IMR-90 (cell line): ENCODE measurements at regions not wholly inside any gene's neighbourhood (a gene's known extent, or its start where the extent isn't known, plus 50 kb on each side); places are given as distances from the start of the nearest gene placed in this dataset.

Experiments
- BHLHE40 ChIP-seq: fragments of 150-350 bp; IDR thresholded peaks from 2 replicates; pipeline ENCODE4 v1.6.1; 2016; ENCODE audit warnings: mild to moderate bottlenecking, low read depth, low read length
- CEBPB ChIP-seq: IDR thresholded peaks from 2 replicates; pipeline ENCODE4 v1.6.1; 2012; ENCODE audit warnings: low read depth, low read length, improper control_type of control experiment
- CHD1 ChIP-seq: IDR thresholded peaks from 2 replicates; pipeline ENCODE4 v1.6.1; 2012; ENCODE audit warnings: low read depth, low read length, improper control_type of control experiment
- FOS ChIP-seq: fragments of 150-350 bp; IDR thresholded peaks from 2 replicates; pipeline ENCODE4 v1.6.1; 2016; ENCODE audit warnings: low read depth, low read length
- MAZ ChIP-seq: IDR thresholded peaks from 2 replicates; pipeline ENCODE4 v1.6.1; 2012; ENCODE audit warnings: low read depth, mild to moderate bottlenecking, low read length, improper control_type of control experiment, moderate library complexity, borderline replicate concordance
- MXI1 ChIP-seq: IDR thresholded peaks from 2 replicates; pipeline ENCODE4 v1.6.1; 2012; ENCODE audit warnings: low read depth, mild to moderate bottlenecking, low read length, moderate library complexity, borderline replicate concordance
- POLR2A ChIP-seq: IDR thresholded peaks from 2 replicates; pipeline ENCODE4 v1.6.1; 2012; ENCODE audit warnings: mild to moderate bottlenecking, low read depth, low read length
- RFX5 ChIP-seq: IDR thresholded peaks from 2 replicates; pipeline ENCODE4 v1.8.0; 2012; ENCODE audit warnings: low read depth, mild to moderate bottlenecking, low read length, moderate library complexity
- TF ChIP-seq, protein P1 (sequence below): conservative IDR thresholded peaks from 2 replicates; pipeline ENCODE4 v1.5.1; 2012; ENCODE audit warnings: mild to moderate bottlenecking, low read depth, low read length, improper control_type of control experiment
- TF ChIP-seq, protein P2 (sequence below): fragments of 150-350 bp; IDR thresholded peaks from 2 replicates; pipeline ENCODE4 v1.6.1; 2017; ENCODE audit warnings: mild to moderate bottlenecking, antibody characterized with exemption, low read length, low read depth

DNA sequence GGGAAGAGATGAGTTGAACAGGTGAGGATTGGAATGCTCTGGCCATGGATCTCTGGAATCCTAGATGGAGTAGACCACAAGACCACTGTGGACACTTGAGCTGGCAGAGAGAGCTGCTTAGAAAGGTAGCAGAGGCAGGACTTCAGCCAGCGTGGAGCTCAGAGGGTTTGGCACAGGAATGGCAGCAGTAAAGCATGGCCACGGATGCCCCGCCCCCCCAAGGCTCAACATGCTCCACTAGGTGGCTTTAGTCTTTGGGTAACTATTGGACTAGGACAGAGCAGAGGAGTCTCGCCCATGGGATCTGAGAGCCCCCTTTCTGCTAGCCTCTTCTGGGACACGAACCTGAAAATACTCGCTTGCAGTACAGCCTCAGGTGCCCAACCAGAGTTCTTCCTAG lies 150.1 kb upstream of the NEIL3 start:
- TF ChIP-seq, protein P1, sequence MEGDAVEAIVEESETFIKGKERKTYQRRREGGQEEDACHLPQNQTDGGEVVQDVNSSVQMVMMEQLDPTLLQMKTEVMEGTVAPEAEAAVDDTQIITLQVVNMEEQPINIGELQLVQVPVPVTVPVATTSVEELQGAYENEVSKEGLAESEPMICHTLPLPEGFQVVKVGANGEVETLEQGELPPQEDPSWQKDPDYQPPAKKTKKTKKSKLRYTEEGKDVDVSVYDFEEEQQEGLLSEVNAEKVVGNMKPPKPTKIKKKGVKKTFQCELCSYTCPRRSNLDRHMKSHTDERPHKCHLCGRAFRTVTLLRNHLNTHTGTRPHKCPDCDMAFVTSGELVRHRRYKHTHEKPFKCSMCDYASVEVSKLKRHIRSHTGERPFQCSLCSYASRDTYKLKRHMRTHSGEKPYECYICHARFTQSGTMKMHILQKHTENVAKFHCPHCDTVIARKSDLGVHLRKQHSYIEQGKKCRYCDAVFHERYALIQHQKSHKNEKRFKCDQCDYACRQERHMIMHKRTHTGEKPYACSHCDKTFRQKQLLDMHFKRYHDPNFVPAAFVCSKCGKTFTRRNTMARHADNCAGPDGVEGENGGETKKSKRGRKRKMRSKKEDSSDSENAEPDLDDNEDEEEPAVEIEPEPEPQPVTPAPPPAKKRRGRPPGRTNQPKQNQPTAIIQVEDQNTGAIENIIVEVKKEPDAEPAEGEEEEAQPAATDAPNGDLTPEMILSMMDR: no peak
- TF ChIP-seq FOS: no peak
- no peak for TF ChIP-seq BHLHE40
- TF ChIP-seq, protein P2, sequence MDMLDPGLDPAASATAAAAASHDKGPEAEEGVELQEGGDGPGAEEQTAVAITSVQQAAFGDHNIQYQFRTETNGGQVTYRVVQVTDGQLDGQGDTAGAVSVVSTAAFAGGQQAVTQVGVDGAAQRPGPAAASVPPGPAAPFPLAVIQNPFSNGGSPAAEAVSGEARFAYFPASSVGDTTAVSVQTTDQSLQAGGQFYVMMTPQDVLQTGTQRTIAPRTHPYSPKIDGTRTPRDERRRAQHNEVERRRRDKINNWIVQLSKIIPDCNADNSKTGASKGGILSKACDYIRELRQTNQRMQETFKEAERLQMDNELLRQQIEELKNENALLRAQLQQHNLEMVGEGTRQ: no peak
- TF ChIP-seq POLR2A: no peak
- TF ChIP-seq MXI1: no peak
- no peak for TF ChIP-seq RFX5
- TF ChIP-seq CHD1: no peak
- TF ChIP-seq CEBPB: no peak
- no peak for TF ChIP-seq MAZ
